ENCODE measurements at regions not wholly inside any gene's neighbourhood (a gene's known extent, or its start where the extent isn't known, plus 50 kb on each side); places are given as distances from the start of the nearest gene placed in this dataset.

DNA sequence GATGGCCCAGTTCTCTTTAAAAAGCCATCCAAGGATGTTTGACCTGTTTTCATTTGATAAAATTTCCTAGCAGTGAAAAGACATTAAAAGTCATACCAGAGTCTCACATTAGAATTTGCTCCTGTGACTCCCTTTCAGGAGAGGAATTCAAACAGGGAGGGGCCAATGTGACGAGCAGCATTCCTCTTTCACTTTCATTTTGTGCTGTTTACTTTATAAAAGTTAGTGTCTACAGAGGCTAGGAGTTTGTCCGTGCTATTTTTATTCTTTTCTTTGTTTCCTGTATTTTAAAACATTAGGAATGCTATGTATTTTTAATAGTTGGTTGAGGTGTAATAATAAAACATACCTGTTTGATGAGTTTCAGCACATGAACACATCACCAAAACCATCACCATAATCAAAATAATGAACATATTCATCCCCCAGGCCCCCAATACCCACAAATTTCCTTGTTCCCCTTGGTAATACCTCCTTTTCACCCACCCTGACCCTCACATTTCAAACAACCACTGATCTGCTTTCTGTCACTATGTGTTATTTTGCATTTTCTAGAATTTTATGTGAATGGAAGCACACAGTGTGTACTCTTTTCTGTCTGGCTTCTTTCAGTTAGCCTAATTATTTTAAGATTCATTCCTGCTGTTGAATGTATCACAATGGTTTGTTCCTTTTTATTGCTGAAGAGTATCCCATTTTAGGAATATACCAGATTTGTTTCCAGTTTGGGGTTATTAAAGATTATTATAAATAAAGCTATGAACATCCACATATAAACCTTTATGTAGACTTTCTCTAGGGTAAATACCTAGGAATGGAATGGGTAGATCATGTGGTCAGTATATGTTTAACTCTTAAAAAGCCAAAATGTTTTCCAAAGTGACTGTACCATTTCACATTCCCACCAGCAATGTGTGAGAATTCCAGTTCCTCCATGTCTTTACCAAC is 129.5 kb downstream of the TENT5C start:
- TF ChIP-seq, protein P1, sequence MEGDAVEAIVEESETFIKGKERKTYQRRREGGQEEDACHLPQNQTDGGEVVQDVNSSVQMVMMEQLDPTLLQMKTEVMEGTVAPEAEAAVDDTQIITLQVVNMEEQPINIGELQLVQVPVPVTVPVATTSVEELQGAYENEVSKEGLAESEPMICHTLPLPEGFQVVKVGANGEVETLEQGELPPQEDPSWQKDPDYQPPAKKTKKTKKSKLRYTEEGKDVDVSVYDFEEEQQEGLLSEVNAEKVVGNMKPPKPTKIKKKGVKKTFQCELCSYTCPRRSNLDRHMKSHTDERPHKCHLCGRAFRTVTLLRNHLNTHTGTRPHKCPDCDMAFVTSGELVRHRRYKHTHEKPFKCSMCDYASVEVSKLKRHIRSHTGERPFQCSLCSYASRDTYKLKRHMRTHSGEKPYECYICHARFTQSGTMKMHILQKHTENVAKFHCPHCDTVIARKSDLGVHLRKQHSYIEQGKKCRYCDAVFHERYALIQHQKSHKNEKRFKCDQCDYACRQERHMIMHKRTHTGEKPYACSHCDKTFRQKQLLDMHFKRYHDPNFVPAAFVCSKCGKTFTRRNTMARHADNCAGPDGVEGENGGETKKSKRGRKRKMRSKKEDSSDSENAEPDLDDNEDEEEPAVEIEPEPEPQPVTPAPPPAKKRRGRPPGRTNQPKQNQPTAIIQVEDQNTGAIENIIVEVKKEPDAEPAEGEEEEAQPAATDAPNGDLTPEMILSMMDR (IDR thresholded peaks at IDR 0.05): no peak
- TF ChIP-seq ZFX (IDR thresholded peaks at IDR 0.05; ENCODE audit: borderline replicate concordance): no peak
